B cell (primary cell): ENCODE measurements at regions not wholly inside any gene's neighbourhood (a gene's known extent, or its start where the extent isn't known, plus 50 kb on each side); places are given as distances from the start of the nearest gene placed in this dataset.

Experiments used
- CTCF ChIP-seq: fragments of 200-600 bp; IDR thresholded peaks from one replicate; pipeline ENCODE4 v1.8.0; 2022; ENCODE audit warnings: antibody characterized with exemption, mild to moderate bottlenecking
- EZH2 ChIP-seq: IDR thresholded peaks from 2 replicates; pipeline ENCODE4 v1.6.1; 2012; ENCODE audit warnings: borderline replicate concordance, low read depth, mild to moderate bottlenecking, moderate library complexity, low read length; ENCODE audit not compliant: insufficient read depth, poor library complexity, severe bottlenecking

- no peak for TF ChIP-seq CTCF
- no peak for TF ChIP-seq EZH2
Measured at GRCh38 chr5:24294333-24294732, 350.4 kb downstream of the CDH10 start.
